Liver (tissue), 3 donors: ENCODE measurements at regions not wholly inside any gene's neighbourhood (a gene's known extent, or its start where the extent isn't known, plus 50 kb on each side); places are given as distances from the start of the nearest gene placed in this dataset.

Source experiments
- ATF3 ChIP-seq: IDR thresholded peaks from 2 replicates; pipeline ENCODE4 v1.6.1; 2016; ENCODE audit warnings: antibody characterized with exemption
- HNF4A ChIP-seq, 2 donors: conservative IDR thresholded peaks; 2 replicates each; pipeline ENCODE4 v1.6.1; 2016; ENCODE audit warnings: antibody characterized with exemption in 2 of 2, mild to moderate bottlenecking in 2 of 2
- MAX ChIP-seq: IDR thresholded peaks from 2 replicates; pipeline ENCODE4 v1.6.1; 2016; ENCODE audit warnings: antibody characterized with exemption
- RAD21 ChIP-seq, 2 donors: IDR thresholded peaks; 2 replicates each; pipeline ENCODE4 v1.6.1; 2016; ENCODE audit warnings: antibody characterized with exemption in 2 of 2, mild to moderate bottlenecking in 2 of 2
- SP1 ChIP-seq: IDR thresholded peaks from 2 replicates; pipeline ENCODE4 v1.6.1; 2018; ENCODE audit warnings: antibody characterized with exemption, mild to moderate bottlenecking
- YY1 ChIP-seq: IDR thresholded peaks from 2 replicates; pipeline ENCODE4 v1.6.1; 2016; ENCODE audit warnings: antibody characterized with exemption, mild to moderate bottlenecking
- ZBTB33 ChIP-seq: IDR thresholded peaks from 2 replicates; pipeline ENCODE4 v1.6.1; 2016; ENCODE audit warnings: antibody characterized with exemption
- TF ChIP-seq, protein P1 (sequence below): fragments of 150-350 bp; IDR thresholded peaks from 2 replicates; pipeline ENCODE4 v1.5.1; 2017; ENCODE audit warnings: improper control_type of control experiment, low read depth, low read length; ENCODE audit not compliant: missing input control
- TF ChIP-seq, protein P2 (sequence below): IDR thresholded peaks from 2 replicates; pipeline ENCODE4 v1.6.1; 2016; ENCODE audit warnings: antibody characterized with exemption, mild to moderate bottlenecking
- donor health status: healthy.
- donor health status: healthy.

GRCh38 chr9:22739712-22740111 is 293.1 kb downstream of the DMRTA1 start:
- TF ChIP-seq, protein P1, sequence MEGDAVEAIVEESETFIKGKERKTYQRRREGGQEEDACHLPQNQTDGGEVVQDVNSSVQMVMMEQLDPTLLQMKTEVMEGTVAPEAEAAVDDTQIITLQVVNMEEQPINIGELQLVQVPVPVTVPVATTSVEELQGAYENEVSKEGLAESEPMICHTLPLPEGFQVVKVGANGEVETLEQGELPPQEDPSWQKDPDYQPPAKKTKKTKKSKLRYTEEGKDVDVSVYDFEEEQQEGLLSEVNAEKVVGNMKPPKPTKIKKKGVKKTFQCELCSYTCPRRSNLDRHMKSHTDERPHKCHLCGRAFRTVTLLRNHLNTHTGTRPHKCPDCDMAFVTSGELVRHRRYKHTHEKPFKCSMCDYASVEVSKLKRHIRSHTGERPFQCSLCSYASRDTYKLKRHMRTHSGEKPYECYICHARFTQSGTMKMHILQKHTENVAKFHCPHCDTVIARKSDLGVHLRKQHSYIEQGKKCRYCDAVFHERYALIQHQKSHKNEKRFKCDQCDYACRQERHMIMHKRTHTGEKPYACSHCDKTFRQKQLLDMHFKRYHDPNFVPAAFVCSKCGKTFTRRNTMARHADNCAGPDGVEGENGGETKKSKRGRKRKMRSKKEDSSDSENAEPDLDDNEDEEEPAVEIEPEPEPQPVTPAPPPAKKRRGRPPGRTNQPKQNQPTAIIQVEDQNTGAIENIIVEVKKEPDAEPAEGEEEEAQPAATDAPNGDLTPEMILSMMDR: no peak
- TF ChIP-seq HNF4A (conservative IDR thresholded peaks at IDR 0.05): no peak
- TF ChIP-seq, protein P2, sequence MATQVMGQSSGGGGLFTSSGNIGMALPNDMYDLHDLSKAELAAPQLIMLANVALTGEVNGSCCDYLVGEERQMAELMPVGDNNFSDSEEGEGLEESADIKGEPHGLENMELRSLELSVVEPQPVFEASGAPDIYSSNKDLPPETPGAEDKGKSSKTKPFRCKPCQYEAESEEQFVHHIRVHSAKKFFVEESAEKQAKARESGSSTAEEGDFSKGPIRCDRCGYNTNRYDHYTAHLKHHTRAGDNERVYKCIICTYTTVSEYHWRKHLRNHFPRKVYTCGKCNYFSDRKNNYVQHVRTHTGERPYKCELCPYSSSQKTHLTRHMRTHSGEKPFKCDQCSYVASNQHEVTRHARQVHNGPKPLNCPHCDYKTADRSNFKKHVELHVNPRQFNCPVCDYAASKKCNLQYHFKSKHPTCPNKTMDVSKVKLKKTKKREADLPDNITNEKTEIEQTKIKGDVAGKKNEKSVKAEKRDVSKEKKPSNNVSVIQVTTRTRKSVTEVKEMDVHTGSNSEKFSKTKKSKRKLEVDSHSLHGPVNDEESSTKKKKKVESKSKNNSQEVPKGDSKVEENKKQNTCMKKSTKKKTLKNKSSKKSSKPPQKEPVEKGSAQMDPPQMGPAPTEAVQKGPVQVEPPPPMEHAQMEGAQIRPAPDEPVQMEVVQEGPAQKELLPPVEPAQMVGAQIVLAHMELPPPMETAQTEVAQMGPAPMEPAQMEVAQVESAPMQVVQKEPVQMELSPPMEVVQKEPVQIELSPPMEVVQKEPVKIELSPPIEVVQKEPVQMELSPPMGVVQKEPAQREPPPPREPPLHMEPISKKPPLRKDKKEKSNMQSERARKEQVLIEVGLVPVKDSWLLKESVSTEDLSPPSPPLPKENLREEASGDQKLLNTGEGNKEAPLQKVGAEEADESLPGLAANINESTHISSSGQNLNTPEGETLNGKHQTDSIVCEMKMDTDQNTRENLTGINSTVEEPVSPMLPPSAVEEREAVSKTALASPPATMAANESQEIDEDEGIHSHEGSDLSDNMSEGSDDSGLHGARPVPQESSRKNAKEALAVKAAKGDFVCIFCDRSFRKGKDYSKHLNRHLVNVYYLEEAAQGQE: no peak
- no peak for TF ChIP-seq ATF3
- TF ChIP-seq YY1: no peak
- no peak for TF ChIP-seq ZBTB33
- TF ChIP-seq SP1: no peak
- no peak for TF ChIP-seq MAX
- no peak for TF ChIP-seq RAD21 (IDR thresholded peaks at IDR 0.05)
